Trophoblast cell (in vitro differentiated cells and primary cell): ENCODE measurements at regions not wholly inside any gene's neighbourhood (a gene's known extent, or its start where the extent isn't known, plus 50 kb on each side); places are given as distances from the start of the nearest gene placed in this dataset.

Experiments used
- DNase-seq, 2 donors: peaks; one replicate each; pipeline ENCODE4 v3.0.0-alpha.2; 2016
- H2AFZ ChIP-seq: 2 replicates; pipeline ENCODE4 v1.6.1; 2013; ENCODE audit warnings: low read length, moderate library complexity, mild to moderate bottlenecking; ENCODE audit not compliant: insufficient read depth, poor library complexity
- H2AK5ac ChIP-seq: 2 replicates; pipeline ENCODE4 v1.6.1; 2013; ENCODE audit warnings: mild to moderate bottlenecking, low read length
- H2BK120ac ChIP-seq: 2 replicates; pipeline ENCODE4 v1.6.1; 2013; ENCODE audit warnings: low read length, mild to moderate bottlenecking, moderate library complexity; ENCODE audit not compliant: insufficient read depth, poor library complexity
- H2BK12ac ChIP-seq: 2 replicates; pipeline ENCODE4 v1.6.1; 2013; ENCODE audit warnings: mild to moderate bottlenecking, low read length, moderate library complexity
- H2BK5ac ChIP-seq: 2 replicates; pipeline ENCODE4 v1.6.1; 2013; ENCODE audit warnings: low read length, low read depth, moderate library complexity, mild to moderate bottlenecking; ENCODE audit not compliant: poor library complexity
- H3K14ac ChIP-seq: 2 replicates; pipeline ENCODE4 v1.6.1; 2013; ENCODE audit warnings: mild to moderate bottlenecking, low read length
- H3K18ac ChIP-seq: 2 replicates; pipeline ENCODE4 v1.6.1; 2013; ENCODE audit warnings: mild to moderate bottlenecking, low read length
- H3K23ac ChIP-seq: 2 replicates; pipeline ENCODE4 v1.6.1; 2013; ENCODE audit warnings: low read length
- H3K27ac ChIP-seq: 2 replicates; pipeline ENCODE4 v1.5.1; 2013; ENCODE audit warnings: low read depth, mild to moderate bottlenecking, inconsistent platforms, low read length, moderate library complexity
- H3K27me3 ChIP-seq: 2 replicates; pipeline ENCODE4 v1.6.1; 2013; ENCODE audit warnings: inconsistent platforms, mild to moderate bottlenecking, low read length, moderate library complexity; ENCODE audit not compliant: insufficient read depth
- H3K36me3 ChIP-seq, 2 experiments: 1 replicate in 1 of 2; 2 replicates in 1 of 2; pipeline ENCODE4 v1.6.1; 2013; ENCODE audit warnings: low read length in 2 of 2, mild to moderate bottlenecking in 2 of 2, moderate library complexity in 1 of 2; ENCODE audit not compliant: insufficient read depth in 2 of 2, control insufficient read depth in 1 of 2
- H3K4ac ChIP-seq: 2 replicates; pipeline ENCODE4 v1.6.1; 2013; ENCODE audit warnings: low read depth, mild to moderate bottlenecking, low read length, moderate library complexity
- H3K4me1 ChIP-seq, 2 experiments: 1 replicate in 1 of 2; 2 replicates in 1 of 2; pipeline ENCODE4 v1.6.1; 2013; ENCODE audit warnings: low read length in 2 of 2, mild to moderate bottlenecking in 2 of 2, moderate library complexity in 1 of 2; ENCODE audit not compliant: insufficient read depth in 2 of 2, control insufficient read depth in 1 of 2
- H3K4me2 ChIP-seq: 2 replicates; pipeline ENCODE4 v1.6.1; 2013; ENCODE audit warnings: inconsistent platforms, mild to moderate bottlenecking, low read length, moderate library complexity
- H3K4me3 ChIP-seq: 2 replicates; pipeline ENCODE4 v1.5.1; 2013; ENCODE audit warnings: mild to moderate bottlenecking, low read depth, low read length, inconsistent platforms
- H3K79me1 ChIP-seq: one replicate; pipeline ENCODE4 v1.6.1; 2013; ENCODE audit warnings: low read length
- H3K79me2 ChIP-seq: 2 replicates; pipeline ENCODE4 v1.6.1; 2013; ENCODE audit warnings: low read length, mild to moderate bottlenecking; ENCODE audit not compliant: control insufficient read depth, insufficient read depth, poor library complexity
- H3K9ac ChIP-seq: 2 replicates; pipeline ENCODE4 v1.6.1; 2013; ENCODE audit warnings: mild to moderate bottlenecking, low read length
- H3K9me3 ChIP-seq: 2 replicates; pipeline ENCODE4 v1.6.1; 2013; ENCODE audit warnings: low read depth, mild to moderate bottlenecking, control low read depth, inconsistent platforms, low read length; ENCODE audit not compliant: insufficient read depth
- H4K12ac ChIP-seq: 2 replicates; pipeline ENCODE4 v1.6.1; 2013; ENCODE audit warnings: low read depth, mild to moderate bottlenecking, low read length, moderate library complexity
- H4K8ac ChIP-seq: 2 replicates; pipeline ENCODE4 v1.6.1; 2013; ENCODE audit warnings: low read depth, mild to moderate bottlenecking, low read length, moderate library complexity
- H4K91ac ChIP-seq: one replicate; pipeline ENCODE4 v1.6.1; 2013; ENCODE audit warnings: low read depth, mild to moderate bottlenecking, low read length, moderate library complexity
- WGBS: extraction: QIAGEN DNeasy Blood & Tissue Kit; methylation state at CpG from one replicate; pipeline ENCODE4 v1.1.7; 2013; ENCODE audit warnings: missing lambda C conversion rate; ENCODE audit not compliant: insufficient read length, insufficient coverage; ENCODE audit errors: extremely low coverage; 5-methylcytosine and 5-hydroxymethylcytosine counted together

GRCh38 chr4:53895137-53895536 is 169.3 kb downstream of the CHIC2 start:
- no peak overlapping the region for H3K4me2 ChIP-seq
- H3K4me3 ChIP-seq = no peak overlapping the region
- H3K27ac ChIP-seq = no peak overlapping the region
- H2BK5ac ChIP-seq = no peak overlapping the region
- H4K91ac ChIP-seq = no peak overlapping the region
- no peak for DNase-seq
- no peak overlapping the region for H3K14ac ChIP-seq
- no CpG with 5 or more reads among the region's 3 CpGs for WGBS
- H3K36me3 ChIP-seq = no peaks in the 10 kb centered on the region
- no peak overlapping the region for H2BK120ac ChIP-seq
- H3K23ac ChIP-seq = no peak overlapping the region
- H4K12ac ChIP-seq = no peak overlapping the region
- no peak overlapping the region for H2AFZ ChIP-seq
- H3K9ac ChIP-seq = no peak overlapping the region
- H3K79me1 ChIP-seq = no peaks in the 10 kb centered on the region
- H3K18ac ChIP-seq = no peak overlapping the region
- no peak overlapping the region for H4K8ac ChIP-seq
- H3K4me1 ChIP-seq = no peaks in the 10 kb centered on the region
- no peaks in the 10 kb centered on the region for H3K9me3 ChIP-seq
- no peaks in the 10 kb centered on the region for H3K79me2 ChIP-seq
- no peak overlapping the region for H2AK5ac ChIP-seq
- no peaks in the 10 kb centered on the region for H3K27me3 ChIP-seq
- H2BK12ac ChIP-seq = no peak overlapping the region
- no peak overlapping the region for H3K4ac ChIP-seq

- Histone ChIP-seq H4K91ac (no peak overlapping the region), H3K4me1 (no peaks in the 10 kb centered on the region), H3K4me2 (no peak overlapping the region), H3K27me3 (no peaks in the 10 kb centered on the region), H3K27ac (no peak overlapping the region), H2AK5ac (no peak overlapping the region), H2BK5ac (no peak overlapping the region), H3K36me3 (no peaks in the 10 kb centered on the region), H3K79me2 (no peaks in the 10 kb centered on the region), H3K9me3 (no peaks in the 10 kb centered on the region), H2AFZ (no peak overlapping the region), H2BK12ac (no peak overlapping the region), H3K79me1 (no peaks in the 10 kb centered on the region), H3K14ac (no peak overlapping the region), H3K4ac (no peak overlapping the region), H3K23ac (no peak overlapping the region), H2BK120ac (no peak overlapping the region), H3K4me3 (no peak overlapping the region), H4K8ac (no peak overlapping the region), H3K9ac (no peak overlapping the region), H4K12ac (no peak overlapping the region), H3K18ac (no peak overlapping the region)
- no CpG with 5 or more reads among the region's 4 CpGs for WGBS
- DNase-seq = no peak
These were observed 173.9 kb downstream of the CHIC2 start for GRCh38 chr4:53890461-53890860.

GRCh38 chr4:53889326-53890055 is 174.9 kb downstream of the CHIC2 start:
- no peak overlapping the region for H4K12ac ChIP-seq
- no peaks in the 10 kb centered on the region for H3K79me1 ChIP-seq
- no peak overlapping the region for H2BK120ac ChIP-seq
- H3K27ac ChIP-seq = no peak overlapping the region
- no peak overlapping the region for H3K4ac ChIP-seq
- H3K14ac ChIP-seq = no peak overlapping the region
- no peak overlapping the region for H3K18ac ChIP-seq
- DNase-seq = no peak
- H3K9ac ChIP-seq = no peak overlapping the region
- no peak overlapping the region for H3K4me3 ChIP-seq
- H3K27me3 ChIP-seq = no peaks in the 10 kb centered on the region
- 100% methylated on average over 1 of the region's 6 CpGs for WGBS
- no peaks in the 10 kb centered on the region for H3K4me1 ChIP-seq
- H3K9me3 ChIP-seq = no peaks in the 10 kb centered on the region
- H2BK12ac ChIP-seq = no peak overlapping the region
- no peak overlapping the region for H3K4me2 ChIP-seq
- H3K79me2 ChIP-seq = no peaks in the 10 kb centered on the region
- H2AFZ ChIP-seq = no peak overlapping the region
- H2BK5ac ChIP-seq = no peak overlapping the region
- no peaks in the 10 kb centered on the region for H3K36me3 ChIP-seq
- H4K91ac ChIP-seq = no peak overlapping the region
- no peak overlapping the region for H3K23ac ChIP-seq
- H4K8ac ChIP-seq = no peak overlapping the region
- H2AK5ac ChIP-seq = no peak overlapping the region

- no peaks in the 10 kb centered on the region for H3K36me3 ChIP-seq
- no peak overlapping the region for H4K8ac ChIP-seq
- no peaks in the 10 kb centered on the region for H3K4me1 ChIP-seq
- H3K27ac ChIP-seq = no peak overlapping the region
- no peak overlapping the region for H3K9ac ChIP-seq
- no peak overlapping the region for H2AFZ ChIP-seq
- no CpG with 5 or more reads among the region's 2 CpGs for WGBS
- no peaks in the 10 kb centered on the region for H3K9me3 ChIP-seq
- DNase-seq = no peak
- H2BK5ac ChIP-seq = no peak overlapping the region
- no peak overlapping the region for H3K18ac ChIP-seq
- H2BK120ac ChIP-seq = no peak overlapping the region
- no peaks in the 10 kb centered on the region for H3K79me2 ChIP-seq
- H4K12ac ChIP-seq = no peak overlapping the region
- H3K79me1 ChIP-seq = no peaks in the 10 kb centered on the region
- H3K14ac ChIP-seq = no peak overlapping the region
- H2AK5ac ChIP-seq = no peak overlapping the region
- no peaks in the 10 kb centered on the region for H3K27me3 ChIP-seq
- no peak overlapping the region for H3K23ac ChIP-seq
- H3K4me2 ChIP-seq = no peak overlapping the region
- H4K91ac ChIP-seq = no peak overlapping the region
- H2BK12ac ChIP-seq = no peak overlapping the region
- no peak overlapping the region for H3K4me3 ChIP-seq
- no peak overlapping the region for H3K4ac ChIP-seq
These were observed 178.3 kb downstream of the CHIC2 start for GRCh38 chr4:53886090-53886489.
